HCT116 (cell line): ENCODE measurements at regions not wholly inside any gene's neighbourhood (a gene's known extent, or its start where the extent isn't known, plus 50 kb on each side); places are given as distances from the start of the nearest gene placed in this dataset.

ENCODE experiments used
- ATAC-seq: fragments of 200-7000 bp; cut with Tn5 transposase; 2 replicates; pipeline ENCODE4 v1.9.1; 2020; ENCODE audit warnings: mild to moderate bottlenecking, moderate library complexity
- BruUV-seq: library from RNA; stranded (reverse); fragments of 400-500 nt; replicated peaks from 2 replicates; lab custom pipeline; 2021; lab: Mats Ljungman, UMichigan
- CTCF ChIA-PET: fragments of 300-600 bp; sonication (Branson Sonifier 250); formaldehyde crosslinking; loops from one replicate; lab custom pipeline; 2021; ENCODE audit warnings: antibody characterized with exemption; lab: Charles Lee
- POLR2A ChIA-PET: fragments of 300-600, 350-600 bp; sonication (Branson Sonifier 250); formaldehyde crosslinking; loops from one replicate; lab custom pipeline; 2021; ENCODE audit warnings: antibody characterized with exemption; lab: Charles Lee
- RAD21 ChIA-PET, 2 experiments: fragments of 300-600 bp; sonication (Branson Sonifier 250); formaldehyde crosslinking; loops; one replicate each; lab custom pipeline; 2023; ENCODE audit warnings: low total read pairs in 2 of 2; ENCODE audit not compliant: uncharacterized antibody in 2 of 2, unreplicated experiment in 2 of 2, low non-redundant PET in 1 of 2; lab: Charles Lee
- DNase-seq: peaks from one replicate; pipeline ENCODE4 v3.0.0-alpha.2; 2010; ENCODE audit warnings: low read depth, low spot score
- H2AFZ ChIP-seq: fragments of 200-600 bp; shearing (Covaris generic), sonication (generic); 2 replicates; pipeline ENCODE4 v1.6.1; 2017; ENCODE audit warnings: low read depth, mixed run types, mixed read lengths, antibody characterized with exemption, low read length; ENCODE audit not compliant: poor library complexity, severe bottlenecking
- H3K27ac ChIP-seq: 2 replicates; pipeline ENCODE4 v1.5.1; 2012; ENCODE audit warnings: low read depth, low read length
- H3K27me3 ChIP-seq: fragments of 200-600 bp; sonication (generic); 2 replicates; pipeline ENCODE4 v1.6.1; 2016; ENCODE audit warnings: mixed run types, low read length, mixed read lengths; ENCODE audit not compliant: insufficient read depth
- H3K36me3 ChIP-seq, 2 experiments: fragments of 200-500 bp in 1 of 2; fragments of 200-600 bp in 1 of 2; sonication (Bioruptor generic) in 1 of 2; sonication (generic) in 1 of 2; 2 replicates each; pipeline versions ENCODE4 v1.5.1 to v1.6.1; 2014 to 2016; ENCODE audit warnings: low read length in 2 of 2, inconsistent platforms in 1 of 2, mixed read lengths in 1 of 2, mixed run types in 1 of 2; ENCODE audit not compliant: insufficient read depth in 2 of 2, control insufficient read depth in 1 of 2
- H3K4me1 ChIP-seq, 2 experiments: fragments of 200-600 bp in 1 of 2; sonication (generic) in 1 of 2; 2 replicates each; pipeline versions ENCODE4 v1.5.1 to v1.6.1; 2012 to 2017; ENCODE audit warnings: low read length in 2 of 2, inconsistent platforms in 1 of 2, mild to moderate bottlenecking in 1 of 2, mixed read lengths in 1 of 2, mixed run types in 1 of 2, moderate library complexity in 1 of 2; ENCODE audit not compliant: insufficient read depth in 2 of 2, control insufficient read depth in 1 of 2
- H3K4me2 ChIP-seq: fragments of 200-600 bp; sonication (generic); 2 replicates; pipeline ENCODE4 v1.6.1; 2017; ENCODE audit warnings: mixed run types, low read length, mixed read lengths
- H3K4me3 ChIP-seq, 2 experiments: fragments of 200-600 bp in 1 of 2; sonication (generic) in 1 of 2; replicated peaks in 1 of 2; 2 replicates each; pipeline ENCODE4 v1.5.1; 2011 to 2016; ENCODE audit warnings: low read length in 2 of 2, control low read depth in 1 of 2, low read depth in 1 of 2, mild to moderate bottlenecking in 1 of 2, mixed read lengths in 1 of 2, mixed run types in 1 of 2
- H3K79me2 ChIP-seq: fragments of 200-600 bp; sonication (generic); 2 replicates; pipeline ENCODE4 v1.6.1; 2017; ENCODE audit warnings: mild to moderate bottlenecking, mixed run types, low read length, moderate library complexity, mixed read lengths; ENCODE audit not compliant: insufficient read depth
- H3K9ac ChIP-seq: fragments of 200-600 bp; sonication (generic); 2 replicates; pipeline ENCODE4 v1.6.1; 2016; ENCODE audit warnings: low read length, mixed read lengths
- H3K9me2 ChIP-seq: fragments of 200-600 bp; sonication (generic), shearing (Covaris generic); 2 replicates; pipeline ENCODE4 v1.6.1; 2017; ENCODE audit warnings: mixed run types, mild to moderate bottlenecking, moderate library complexity; ENCODE audit not compliant: insufficient read depth
- H3K9me3 ChIP-seq, 2 experiments: fragments of 200-500 bp in 1 of 2; fragments of 200-600 bp in 1 of 2; sonication (Bioruptor generic) in 1 of 2; sonication (generic) in 1 of 2; 2 replicates each; pipeline ENCODE4 v1.6.1; 2014 to 2017; ENCODE audit warnings: low read length in 2 of 2, mixed read lengths in 2 of 2, inconsistent platforms in 1 of 2, low read depth in 1 of 2, mild to moderate bottlenecking in 1 of 2, mixed run types in 1 of 2, moderate library complexity in 1 of 2; ENCODE audit not compliant: control insufficient read depth in 1 of 2, insufficient read depth in 1 of 2
- H4K20me1 ChIP-seq: fragments of 200-600 bp; sonication (generic), shearing (Covaris generic); 2 replicates; pipeline ENCODE4 v1.6.1; 2017; ENCODE audit warnings: mixed run types, mild to moderate bottlenecking, moderate library complexity; ENCODE audit not compliant: insufficient read depth
- CBX3 ChIP-seq: IDR thresholded peaks from 2 replicates; pipeline ENCODE4 v1.6.1; 2012; ENCODE audit warnings: low read depth
- ELF1 ChIP-seq: IDR thresholded peaks from 2 replicates; pipeline ENCODE4 v1.6.1; 2012; ENCODE audit warnings: low read depth, borderline replicate concordance
- EZH2phosphoT487 ChIP-seq: fragments of 200-600 bp; IDR thresholded peaks from 2 replicates; pipeline ENCODE4 v1.6.1; 2018; ENCODE audit warnings: antibody characterized with exemption, borderline replicate concordance
- FOSL1 ChIP-seq: IDR thresholded peaks from 2 replicates; pipeline ENCODE4 v1.6.1; 2012; ENCODE audit warnings: low read depth
- MAX ChIP-seq: IDR thresholded peaks from 2 replicates; pipeline ENCODE4 v1.6.1; 2012
- POLR2A ChIP-seq: IDR thresholded peaks from 2 replicates; pipeline ENCODE4 v1.7.0; 2011; ENCODE audit warnings: borderline replicate concordance; ENCODE audit not compliant: insufficient read depth, insufficient read length; ENCODE audit errors: extremely low read depth
- POLR2AphosphoS5 ChIP-seq: IDR thresholded peaks from 2 replicates; pipeline ENCODE4 v1.6.1; 2011; ENCODE audit warnings: mild to moderate bottlenecking, low read depth, low read length, moderate library complexity
- REST ChIP-seq: IDR thresholded peaks from 2 replicates; pipeline ENCODE4 v1.6.1; 2012; ENCODE audit warnings: low read depth
- SP1 ChIP-seq: IDR thresholded peaks from 2 replicates; pipeline ENCODE4 v1.6.1; 2012; ENCODE audit warnings: low read depth
- YY1 ChIP-seq: IDR thresholded peaks from 2 replicates; pipeline ENCODE4 v1.6.1; 2011; ENCODE audit warnings: low read length, low read depth, moderate library complexity, mild to moderate bottlenecking; ENCODE audit not compliant: insufficient replicate concordance; ENCODE audit errors: extremely low read depth
- ZNF274 ChIP-seq: fragments of 200-500 bp; sonication (Bioruptor generic); IDR thresholded peaks from 2 replicates; pipeline ENCODE4 v1.6.1; 2014; ENCODE audit warnings: mild to moderate bottlenecking, low read depth, low read length, inconsistent platforms
- intact Hi-C: fragments of 100-400 bp; cut with micrococcal nuclease; formaldehyde crosslinking; loops from 2 replicates; pipeline ENCODE4 v1.10.0; 2022

DNA sequence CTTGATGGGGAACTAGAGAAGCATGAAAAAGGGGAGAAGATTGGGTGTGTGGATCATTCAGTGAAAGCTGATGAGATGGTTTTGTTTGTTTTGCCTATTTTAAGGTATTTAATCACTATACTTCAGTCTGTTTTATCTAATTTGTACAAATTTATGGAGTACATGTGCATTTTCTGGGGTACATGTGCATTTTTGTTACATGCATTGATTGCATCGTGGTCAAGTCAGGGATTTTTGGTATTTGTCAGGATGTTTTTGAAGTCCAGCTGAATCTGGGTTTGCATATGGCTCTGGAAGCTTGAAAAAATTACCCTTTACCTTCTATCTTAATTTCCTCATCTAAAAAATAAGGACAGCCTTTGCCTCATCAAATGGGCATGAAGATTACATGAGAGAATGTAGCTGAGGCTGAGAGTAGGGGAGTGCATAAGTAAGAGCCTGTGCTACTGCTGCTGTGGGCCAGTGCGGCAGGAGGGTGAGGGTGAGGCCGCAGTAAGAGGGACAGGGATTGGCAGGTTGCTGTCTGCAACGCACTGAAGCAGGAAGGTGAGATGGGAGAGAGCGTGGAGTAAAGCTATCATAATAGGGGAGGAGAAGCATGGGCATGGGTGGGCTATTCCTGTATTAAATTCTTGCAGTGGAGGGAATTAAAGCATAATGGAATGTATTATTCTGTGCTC lies 139.8 kb downstream of the NPR3 start:
- Histone ChIP-seq H3K79me2 (no peaks in the 10 kb centered on the region), H3K4me1 (no peaks in the 10 kb centered on the region), H2AFZ (no peak overlapping the region), H3K27ac (no peak overlapping the region), H3K9ac (no peak overlapping the region), H3K4me3 (no peak overlapping the region), H3K27me3 (peaks cover 3% of the 10 kb centered on the region; the same call in 1 of the 2 replicates), H4K20me1 (no peaks in the 10 kb centered on the region), H3K36me3 (no peaks in the 10 kb centered on the region), H3K9me3 (no peaks in the 10 kb centered on the region), H3K9me2 (no peaks in the 10 kb centered on the region), H3K4me2 (no peak overlapping the region)
- intact Hi-C loops = no loop called here
- CTCF ChIA-PET = no interaction called here
- no peak for DNase-seq
- RAD21 ChIA-PET = no interaction called here
- TF ChIP-seq CBX3 (no peak), POLR2AphosphoS5 (no peak), YY1 (no peak), SP1 (no peak), FOSL1 (no peak), POLR2A (no peak), EZH2phosphoT487 (no peak), ZNF274 (no peak), ELF1 (no peak), REST (no peak), MAX (no peak)
- POLR2A ChIA-PET = no interaction called here
- no peak for ATAC-seq
- BruUV-seq = no TSS peak
